OCI-LY3 (cell line): ENCODE measurements at regions not wholly inside any gene's neighbourhood (a gene's known extent, or its start where the extent isn't known, plus 50 kb on each side); places are given as distances from the start of the nearest gene placed in this dataset.

Experiments used
- CTCF ChIP-seq: fragments of 200-600, 300-600 bp; sonication (generic); IDR thresholded peaks from 2 replicates; pipeline ENCODE4 v1.5.1; 2014; ENCODE audit warnings: antibody characterized with exemption, low read length, low read depth
- EZH2phosphoT487 ChIP-seq: fragments of 200-600 bp; shearing (Covaris generic); IDR thresholded peaks from 2 replicates; pipeline ENCODE4 v1.6.1; 2018; ENCODE audit warnings: antibody characterized with exemption, mixed run types, low read depth

- no peak for TF ChIP-seq CTCF
- TF ChIP-seq EZH2phosphoT487, result no peak
Observed at GRCh38 chr20:61178551-61179071, 73.5 kb upstream of the CDH4 start.
